Stomach smooth muscle (tissue), 2 donors: ENCODE measurements at regions not wholly inside any gene's neighbourhood (a gene's known extent, or its start where the extent isn't known, plus 50 kb on each side); places are given as distances from the start of the nearest gene placed in this dataset.

ENCODE experiments used
- H3K27ac ChIP-seq: one replicate; pipeline ENCODE4 v1.7.0; 2013; ENCODE audit warnings: mild to moderate bottlenecking, low read length, inconsistent platforms
- H3K27me3 ChIP-seq, 2 donors: one replicate each; pipeline ENCODE4 v1.7.0; 2013; ENCODE audit warnings: low read length in 2 of 2; ENCODE audit not compliant: insufficient read depth in 2 of 2, control insufficient read depth in 1 of 2
- H3K36me3 ChIP-seq, 2 donors: one replicate each; pipeline ENCODE4 v1.7.0; 2013; ENCODE audit warnings: low read length in 2 of 2; ENCODE audit not compliant: control insufficient read depth in 2 of 2, insufficient read depth in 2 of 2
- H3K4me1 ChIP-seq: one replicate; pipeline ENCODE4 v1.7.0; 2013; ENCODE audit warnings: low read length; ENCODE audit not compliant: control insufficient read depth, insufficient read depth
- H3K4me3 ChIP-seq, 2 donors: one replicate each; pipeline ENCODE4 v1.7.0; 2013; ENCODE audit warnings: low read length in 2 of 2
- H3K9ac ChIP-seq, 2 donors: one replicate each; pipeline ENCODE4 v1.7.0; 2013; ENCODE audit warnings: low read length in 2 of 2, mild to moderate bottlenecking in 1 of 2
- H3K9me3 ChIP-seq, 2 donors: one replicate each; pipeline ENCODE4 v1.7.0; 2013; ENCODE audit warnings: low read length in 2 of 2; ENCODE audit not compliant: control insufficient read depth in 2 of 2
- donor health status: healthy.
- donor health status: Pancreatic carcinoma.

DNA sequence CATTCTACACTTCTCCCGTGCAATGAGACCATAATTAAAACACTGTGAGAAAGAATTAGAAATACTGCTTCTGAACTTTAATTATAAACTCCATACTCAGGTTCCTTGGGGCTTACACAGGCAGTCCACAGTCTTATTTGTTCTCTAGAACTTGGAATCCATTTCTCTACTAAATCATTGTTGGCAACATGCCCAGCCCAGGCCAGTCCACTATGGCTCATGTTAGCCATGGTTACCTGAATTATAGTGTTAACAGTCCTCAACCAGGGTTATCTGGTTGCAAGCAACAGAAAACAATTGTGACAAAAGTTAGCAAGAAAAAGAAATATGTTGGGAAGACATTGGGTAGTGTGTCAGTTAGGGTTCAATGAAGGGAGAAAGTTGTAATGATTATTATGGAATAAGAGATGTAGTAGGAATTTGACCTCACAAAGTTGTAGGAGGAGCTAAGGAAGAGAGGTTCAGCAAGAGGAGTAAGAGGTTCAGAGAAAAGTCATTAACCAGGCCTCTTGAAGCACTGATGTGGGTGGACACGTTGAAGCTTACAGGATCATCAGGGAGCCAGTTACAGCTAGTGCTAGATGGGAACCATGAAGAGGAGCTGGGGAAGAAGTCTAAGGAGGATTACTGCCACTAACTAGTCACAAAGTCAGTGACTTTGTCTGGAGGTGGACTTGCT, 120.2 kb upstream of the ADRA1D start:
- Histone ChIP-seq H3K4me1 (no peaks in the 10 kb centered on the region), H3K36me3 (no peaks in the 10 kb centered on the region), H3K9me3 (peaks cover 0 to 3% of the 10 kb centered on the region in 2 donors), H3K27ac (no peak overlapping the region), H3K4me3 (no peak overlapping the region), H3K9ac (no peak overlapping the region), H3K27me3 (no peaks in the 10 kb centered on the region)

DNA sequence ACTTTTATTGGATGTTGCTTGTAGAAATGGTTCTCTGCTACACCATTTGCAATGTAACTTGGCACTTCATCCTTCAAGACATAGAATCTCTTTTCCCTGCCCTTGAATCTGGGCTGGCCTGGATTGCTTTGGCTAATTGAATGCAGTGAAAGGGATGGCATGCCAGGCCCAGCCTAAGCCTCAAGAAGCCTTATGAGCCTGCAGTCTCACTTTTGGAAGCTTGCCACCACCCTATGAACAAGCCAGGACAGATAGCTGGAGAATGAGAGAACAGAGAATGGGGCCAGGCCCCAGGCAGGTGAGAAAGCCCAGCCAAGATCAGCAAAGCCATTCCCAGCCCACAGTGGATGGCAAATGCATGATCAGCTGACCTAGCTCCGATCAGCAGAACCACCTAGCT, 117.0 kb upstream of the ADRA1D start:
- H3K36me3 ChIP-seq: no peaks in the 10 kb centered on the region
- H3K9me3 ChIP-seq: peaks cover 0 to 3% of the 10 kb centered on the region in 2 donors
- H3K4me3 ChIP-seq: no peak overlapping the region
- H3K27me3 ChIP-seq: no peaks in the 10 kb centered on the region
- H3K9ac ChIP-seq: no peak overlapping the region
- no peaks in the 10 kb centered on the region for H3K4me1 ChIP-seq
- no peak overlapping the region for H3K27ac ChIP-seq

DNA sequence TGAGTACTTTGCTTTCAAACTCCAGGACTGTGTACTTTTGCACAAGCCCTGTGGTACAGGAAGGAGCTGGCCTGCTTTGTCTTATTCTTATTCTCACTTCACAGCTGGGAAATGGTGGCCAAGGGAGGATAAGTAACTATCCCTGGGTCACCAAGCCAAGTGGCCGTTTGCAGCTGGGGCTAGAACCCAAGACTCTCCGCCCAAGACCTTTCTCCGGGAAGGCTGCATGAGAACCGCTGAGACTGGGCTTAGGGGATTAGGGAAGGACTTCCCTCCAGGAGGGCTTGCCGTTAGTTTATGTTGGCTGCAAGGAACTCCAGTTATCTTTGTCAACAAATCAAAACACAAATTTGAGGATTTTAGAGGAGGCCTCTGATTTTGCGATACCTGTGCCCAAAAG, 109.5 kb upstream of the ADRA1D start:
- Histone ChIP-seq H3K4me3 (no peak overlapping the region), H3K9me3 (peaks cover 0 to 2% of the 10 kb centered on the region in 2 donors), H3K9ac (no peak overlapping the region), H3K36me3 (no peaks in the 10 kb centered on the region), H3K27me3 (no peaks in the 10 kb centered on the region), H3K27ac (no peak overlapping the region), H3K4me1 (no peaks in the 10 kb centered on the region)

GRCh38 chr20:4352348-4352747, 103.3 kb upstream of the ADRA1D start:
- Histone ChIP-seq H3K36me3 (no peaks in the 10 kb centered on the region), H3K9me3 (peaks cover 0 to 2% of the 10 kb centered on the region in 2 donors), H3K4me3 (no peak overlapping the region), H3K9ac (no peak overlapping the region), H3K4me1 (no peaks in the 10 kb centered on the region), H3K27ac (no peak overlapping the region), H3K27me3 (no peaks in the 10 kb centered on the region)

- no peak overlapping the region for H3K9ac ChIP-seq
Measured at GRCh38 chr20:4350096-4350495, 101.0 kb upstream of the ADRA1D start.

GRCh38 chr20:4344670-4345069, 95.6 kb upstream of the ADRA1D start:
- Histone ChIP-seq H3K27me3 (no peaks in the 10 kb centered on the region), H3K4me3 (no peak overlapping the region), H3K27ac (no peak overlapping the region), H3K36me3 (no peaks in the 10 kb centered on the region), H3K4me1 (peaks cover 11% of the 10 kb centered on the region), H3K9me3 (no peaks in the 10 kb centered on the region), H3K9ac (no peak overlapping the region)

More at GRCh38 chr20:4350096-4350495, 101.0 kb upstream of the ADRA1D start:
- H3K27me3 ChIP-seq: no peaks in the 10 kb centered on the region
- no peaks in the 10 kb centered on the region for H3K4me1 ChIP-seq
- peaks cover 0 to 2% of the 10 kb centered on the region in 2 donors for H3K9me3 ChIP-seq
- no peaks in the 10 kb centered on the region for H3K36me3 ChIP-seq
- H3K27ac ChIP-seq: no peak overlapping the region
- no peak overlapping the region for H3K4me3 ChIP-seq

DNA sequence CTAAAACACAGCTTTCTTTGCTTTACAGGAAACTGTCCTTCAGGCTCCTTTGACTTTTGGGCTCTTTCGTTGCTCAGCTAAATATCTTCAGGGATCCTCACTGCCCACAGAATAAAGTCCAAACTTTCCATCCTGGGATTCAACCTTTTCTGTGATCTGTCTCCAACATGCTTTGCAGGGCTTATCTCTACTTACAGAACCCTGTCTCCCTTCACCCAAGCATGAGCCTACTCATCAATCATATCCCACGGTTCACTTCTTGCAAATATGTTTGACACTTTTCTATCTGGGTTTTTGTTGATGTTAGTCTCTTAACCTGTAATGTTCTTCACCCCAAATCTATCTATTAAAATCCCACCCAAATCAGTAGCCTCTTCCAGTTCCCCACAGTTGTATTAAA, 93.5 kb upstream of the ADRA1D start:
- H3K4me1 ChIP-seq: peaks cover 11% of the 10 kb centered on the region
- H3K27ac ChIP-seq: peak overlapping the region; percentile 8
- H3K9me3 ChIP-seq: no peaks in the 10 kb centered on the region
- H3K9ac ChIP-seq: no peak overlapping the region
- no peaks in the 10 kb centered on the region for H3K27me3 ChIP-seq
- H3K4me3 ChIP-seq: no peak overlapping the region
- no peaks in the 10 kb centered on the region for H3K36me3 ChIP-seq

DNA sequence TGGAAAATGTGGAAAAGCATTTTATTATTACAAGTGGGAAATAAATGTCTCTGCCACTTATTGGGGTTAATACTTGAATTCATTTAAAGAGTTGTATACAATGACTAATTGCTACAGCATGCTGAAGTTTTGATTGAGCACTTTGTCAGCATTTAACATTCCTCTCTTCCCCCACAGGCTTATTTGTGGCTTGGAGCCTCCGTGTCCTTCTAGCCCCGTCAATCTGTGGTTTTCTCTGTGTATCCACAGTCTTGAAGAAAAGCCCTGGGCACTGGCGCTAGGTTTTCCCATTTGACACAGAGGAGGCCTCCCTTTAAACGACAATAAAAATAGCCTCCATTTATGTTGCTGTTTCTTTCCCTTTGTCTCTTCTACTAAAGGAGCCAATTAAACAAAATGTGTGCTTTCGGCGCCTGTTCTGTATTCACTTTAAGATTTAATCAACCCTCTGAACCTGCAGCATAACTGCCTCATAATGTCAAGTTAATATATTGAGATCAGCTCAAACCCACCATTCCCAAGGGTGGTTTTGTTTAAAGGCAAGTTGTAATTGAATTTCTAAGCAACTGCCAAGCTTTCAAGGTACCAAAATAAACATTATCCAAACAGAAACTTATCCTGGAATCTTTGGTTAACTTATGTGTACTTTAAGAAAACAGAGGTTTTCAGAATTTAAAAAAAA, 92.9 kb upstream of the ADRA1D start:
- Histone ChIP-seq H3K9ac (no peak overlapping the region), H3K27me3 (no peaks in the 10 kb centered on the region), H3K9me3 (no peaks in the 10 kb centered on the region), H3K36me3 (no peaks in the 10 kb centered on the region), H3K27ac (peak overlapping the region; percentile 8), H3K4me1 (peaks cover 11% of the 10 kb centered on the region), H3K4me3 (peak overlapping the region; percentile 17 to 37)

DNA sequence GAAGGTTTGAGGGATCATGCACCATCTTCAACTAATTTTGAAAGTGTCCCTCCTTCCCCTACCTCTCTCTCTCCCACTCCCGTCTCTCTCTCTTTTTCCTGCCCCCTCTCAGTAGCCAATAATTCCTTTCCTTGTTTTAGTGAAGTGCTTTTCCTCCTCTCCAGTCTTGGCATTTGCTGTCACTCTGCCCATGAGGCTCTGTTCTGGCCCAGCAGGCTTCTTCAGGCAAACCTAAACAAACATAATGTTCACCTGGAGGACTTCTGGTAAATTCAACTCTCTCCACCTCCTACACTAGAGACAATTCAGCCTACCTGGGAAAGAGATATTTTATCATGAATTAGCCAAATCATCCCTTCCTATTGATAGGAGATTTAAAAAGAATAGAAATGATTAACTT, 86.6 kb upstream of the ADRA1D start:
- Histone ChIP-seq H3K36me3 (no peaks in the 10 kb centered on the region), H3K27me3 (peaks cover 0 to 3% of the 10 kb centered on the region in 2 donors), H3K4me1 (peaks cover 3% of the 10 kb centered on the region), H3K4me3 (no peak overlapping the region), H3K9me3 (no peaks in the 10 kb centered on the region), H3K27ac (no peak overlapping the region), H3K9ac (no peak overlapping the region)

GRCh38 chr20:4332121-4332860, 83.2 kb upstream of the ADRA1D start:
- H3K4me3 ChIP-seq: no peak overlapping the region
- H3K27me3 ChIP-seq: peaks cover 0 to 3% of the 10 kb centered on the region in 2 donors

More at GRCh38 chr20:4332121-4332860, 83.2 kb upstream of the ADRA1D start:
- peaks cover 3% of the 10 kb centered on the region for H3K4me1 ChIP-seq
- no peak overlapping the region for H3K27ac ChIP-seq
- no peak overlapping the region for H3K9ac ChIP-seq
- H3K9me3 ChIP-seq: no peaks in the 10 kb centered on the region
- no peaks in the 10 kb centered on the region for H3K36me3 ChIP-seq
